OCI-LY3 (cell line): ENCODE measurements at regions not wholly inside any gene's neighbourhood (a gene's known extent, or its start where the extent isn't known, plus 50 kb on each side); places are given as distances from the start of the nearest gene placed in this dataset.

Experiments used
- H2AFZ ChIP-seq: fragments of 200-600, 300-600 bp; shearing (Covaris generic); 2 replicates; pipeline ENCODE4 v1.6.0; 2014; ENCODE audit warnings: antibody characterized with exemption, low read depth, low read length
- H3K27ac ChIP-seq: fragments of 200-600, 300-600 bp; sonication (generic); 2 replicates; pipeline ENCODE4 v1.5.1; 2014; ENCODE audit warnings: mild to moderate bottlenecking, low read length, moderate library complexity, mixed read lengths
- H3K27me3 ChIP-seq: fragments of 200-600, 300-600 bp; sonication (generic); 2 replicates; pipeline ENCODE4 v1.6.1; 2014; ENCODE audit warnings: low read depth, low read length, mixed read lengths
- H3K36me3 ChIP-seq: fragments of 200-600, 300-600 bp; sonication (generic); replicated peaks from 2 replicates; pipeline ENCODE3; 2014; ENCODE audit warnings: low read depth, low read length, mixed read lengths
- H3K4me1 ChIP-seq: fragments of 300-600, 200-600 bp; sonication (generic); 2 replicates; pipeline ENCODE4 v1.6.1; 2014; ENCODE audit warnings: low read length, mixed read lengths
- H3K4me2 ChIP-seq: fragments of 200-600, 300-600 bp; sonication (generic); 2 replicates; pipeline ENCODE4 v1.6.1; 2014; ENCODE audit warnings: low read length, mixed read lengths
- H3K4me3 ChIP-seq: fragments of 300-600, 200-600 bp; sonication (generic); 2 replicates; pipeline ENCODE4 v1.5.1; 2014; ENCODE audit warnings: antibody characterized with exemption, mild to moderate bottlenecking, low read length, moderate library complexity
- H3K79me2 ChIP-seq: fragments of 300-600, 200-600 bp; shearing (Covaris generic); 2 replicates; pipeline ENCODE4 v1.6.1; 2014; ENCODE audit warnings: mild to moderate bottlenecking, low read length, mixed read lengths
- H3K9ac ChIP-seq: fragments of 300-600, 200-600 bp; shearing (Covaris generic); 2 replicates; pipeline ENCODE4 v1.6.0; 2014; ENCODE audit warnings: mild to moderate bottlenecking, low read length, moderate library complexity
- H3K9me3 ChIP-seq: fragments of 200-600, 300-600 bp; shearing (Covaris generic); 2 replicates; pipeline ENCODE4 v1.6.1; 2014; ENCODE audit warnings: low read length, mixed read lengths; ENCODE audit not compliant: insufficient read depth
- H4K20me1 ChIP-seq: fragments of 200-600, 300-600 bp; sonication (generic); 2 replicates; pipeline ENCODE4 v1.6.1; 2016; ENCODE audit warnings: low read length, mixed read lengths; ENCODE audit not compliant: insufficient read depth
- EZH2phosphoT487 ChIP-seq: fragments of 200-600 bp; shearing (Covaris generic); IDR thresholded peaks from 2 replicates; pipeline ENCODE4 v1.6.1; 2018; ENCODE audit warnings: antibody characterized with exemption, mixed run types, low read depth
- TF ChIP-seq, protein P1 (sequence below): fragments of 200-600, 300-600 bp; sonication (generic); IDR thresholded peaks from 2 replicates; pipeline ENCODE4 v1.5.1; 2014; ENCODE audit warnings: antibody characterized with exemption, low read length, low read depth

DNA sequence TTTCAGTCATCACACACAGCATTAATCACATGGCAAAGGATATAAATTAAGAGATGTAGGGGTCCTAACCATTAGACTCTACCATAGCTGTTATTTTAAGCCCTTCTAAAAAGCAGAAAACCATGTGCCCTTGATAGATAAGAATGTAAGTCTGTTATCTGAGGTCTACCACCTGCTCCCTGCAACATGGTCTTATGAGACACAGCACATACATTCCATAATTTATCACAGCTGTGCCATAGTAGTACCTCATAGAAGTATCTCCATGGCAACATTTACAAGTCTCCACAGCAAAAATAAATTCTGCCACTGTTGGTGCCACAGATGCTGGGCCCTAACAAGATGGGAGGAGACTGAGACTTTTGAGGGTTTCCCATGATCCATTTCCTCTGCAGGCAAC lies 265.4 kb downstream of the KDM5D start:
- H3K9me3 ChIP-seq: no peaks in the 10 kb centered on the region
- no peak overlapping the region for H3K4me3 ChIP-seq
- no peaks in the 10 kb centered on the region for H3K27me3 ChIP-seq
- no peaks in the 10 kb centered on the region for H4K20me1 ChIP-seq
- H3K27ac ChIP-seq: no peak overlapping the region
- no peaks in the 10 kb centered on the region for H3K4me1 ChIP-seq
- no peaks in the 10 kb centered on the region for H3K79me2 ChIP-seq
- H3K4me2 ChIP-seq: no peak overlapping the region
- H2AFZ ChIP-seq: no peak overlapping the region
- TF ChIP-seq EZH2phosphoT487: no peak
- TF ChIP-seq, protein P1, sequence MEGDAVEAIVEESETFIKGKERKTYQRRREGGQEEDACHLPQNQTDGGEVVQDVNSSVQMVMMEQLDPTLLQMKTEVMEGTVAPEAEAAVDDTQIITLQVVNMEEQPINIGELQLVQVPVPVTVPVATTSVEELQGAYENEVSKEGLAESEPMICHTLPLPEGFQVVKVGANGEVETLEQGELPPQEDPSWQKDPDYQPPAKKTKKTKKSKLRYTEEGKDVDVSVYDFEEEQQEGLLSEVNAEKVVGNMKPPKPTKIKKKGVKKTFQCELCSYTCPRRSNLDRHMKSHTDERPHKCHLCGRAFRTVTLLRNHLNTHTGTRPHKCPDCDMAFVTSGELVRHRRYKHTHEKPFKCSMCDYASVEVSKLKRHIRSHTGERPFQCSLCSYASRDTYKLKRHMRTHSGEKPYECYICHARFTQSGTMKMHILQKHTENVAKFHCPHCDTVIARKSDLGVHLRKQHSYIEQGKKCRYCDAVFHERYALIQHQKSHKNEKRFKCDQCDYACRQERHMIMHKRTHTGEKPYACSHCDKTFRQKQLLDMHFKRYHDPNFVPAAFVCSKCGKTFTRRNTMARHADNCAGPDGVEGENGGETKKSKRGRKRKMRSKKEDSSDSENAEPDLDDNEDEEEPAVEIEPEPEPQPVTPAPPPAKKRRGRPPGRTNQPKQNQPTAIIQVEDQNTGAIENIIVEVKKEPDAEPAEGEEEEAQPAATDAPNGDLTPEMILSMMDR: no peak
- no peak overlapping the region for H3K9ac ChIP-seq
- H3K36me3 ChIP-seq: no peaks in the 10 kb centered on the region

DNA sequence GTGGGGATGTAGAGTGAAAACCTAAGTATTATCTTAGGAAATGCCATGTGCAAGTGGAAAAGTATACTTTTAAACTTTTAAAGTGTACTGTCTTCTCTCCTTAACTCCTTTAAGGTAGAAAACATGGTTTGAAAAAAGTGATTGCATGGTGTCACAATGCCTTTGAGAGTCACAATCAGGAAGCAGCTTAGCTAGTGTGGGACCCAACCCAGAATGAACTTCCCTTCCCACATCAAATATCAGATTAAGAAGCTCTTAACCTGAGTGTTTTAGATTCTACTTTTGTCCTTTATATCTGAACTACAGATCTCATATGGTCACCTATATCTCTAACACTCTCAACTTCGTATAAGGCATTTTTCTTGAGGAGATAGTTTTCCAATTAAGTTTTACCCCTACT lies 266.6 kb downstream of the KDM5D start:
- Histone ChIP-seq H3K27ac (no peak overlapping the region), H3K4me3 (no peak overlapping the region), H2AFZ (no peak overlapping the region), H4K20me1 (no peaks in the 10 kb centered on the region), H3K9ac (no peak overlapping the region), H3K9me3 (no peaks in the 10 kb centered on the region), H3K79me2 (no peaks in the 10 kb centered on the region), H3K4me1 (no peaks in the 10 kb centered on the region), H3K27me3 (no peaks in the 10 kb centered on the region), H3K36me3 (no peaks in the 10 kb centered on the region), H3K4me2 (no peak overlapping the region)
- TF ChIP-seq, protein P1: no peak
- no peak for TF ChIP-seq EZH2phosphoT487

DNA sequence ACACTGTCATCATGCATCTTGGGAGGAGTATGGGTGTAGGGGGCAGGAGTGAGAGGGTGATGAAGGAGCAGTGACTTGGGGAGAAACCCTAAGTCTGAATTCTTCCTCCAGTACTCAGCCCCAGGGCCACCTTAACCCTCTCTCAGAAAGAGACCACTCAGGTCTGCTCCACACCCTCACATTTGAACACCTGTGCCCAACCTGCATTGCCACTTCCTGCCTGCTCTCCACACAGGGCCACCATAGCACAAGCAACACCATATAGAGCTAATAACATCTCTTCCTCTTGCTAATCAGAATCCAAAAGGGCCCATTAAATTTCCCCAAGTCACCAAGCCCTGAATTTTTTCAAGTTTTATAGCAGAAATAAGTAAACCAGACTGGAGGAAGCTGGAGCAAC lies 278.7 kb downstream of the KDM5D start:
- H3K4me2 ChIP-seq: no peak overlapping the region
- no peak overlapping the region for H3K9ac ChIP-seq
- no peaks in the 10 kb centered on the region for H3K4me1 ChIP-seq
- H4K20me1 ChIP-seq: no peaks in the 10 kb centered on the region
- no peak overlapping the region for H2AFZ ChIP-seq
- H3K27ac ChIP-seq: no peak overlapping the region
- H3K27me3 ChIP-seq: no peaks in the 10 kb centered on the region
- H3K4me3 ChIP-seq: no peak overlapping the region
- TF ChIP-seq, protein P1: no peak
- TF ChIP-seq EZH2phosphoT487: no peak
- H3K9me3 ChIP-seq: no peaks in the 10 kb centered on the region
- no peaks in the 10 kb centered on the region for H3K79me2 ChIP-seq
- no peaks in the 10 kb centered on the region for H3K36me3 ChIP-seq

DNA sequence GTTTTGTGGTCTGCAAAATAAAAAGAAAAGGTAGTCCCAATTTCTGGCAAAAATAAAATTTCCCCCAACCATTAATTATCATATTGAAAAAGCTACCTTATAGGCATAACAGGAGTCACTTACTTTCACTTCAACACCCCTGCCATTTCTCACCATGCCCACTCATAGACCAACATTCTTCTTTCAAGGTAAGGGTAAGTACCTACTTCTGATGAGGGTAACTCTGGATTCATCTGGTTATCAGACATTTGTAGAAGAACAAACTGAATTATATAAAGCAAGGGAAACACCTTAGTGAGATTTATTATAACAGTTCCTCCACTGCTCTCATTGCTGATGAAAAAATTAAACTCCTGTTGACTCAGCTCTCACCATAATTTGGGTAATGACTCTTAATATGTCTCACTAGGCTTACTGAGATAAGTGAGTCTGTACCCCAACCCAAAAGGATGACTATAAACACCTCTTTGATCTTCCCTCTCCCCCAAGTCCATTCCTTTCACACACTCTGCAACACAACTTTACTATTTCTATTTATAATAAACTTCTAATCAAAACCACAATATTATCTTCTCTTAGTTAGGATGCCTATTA lies 287.6 kb downstream of the KDM5D start:
- no peak overlapping the region for H2AFZ ChIP-seq
- H3K9me3 ChIP-seq: no peaks in the 10 kb centered on the region
- TF ChIP-seq EZH2phosphoT487: no peak
- TF ChIP-seq, protein P1: no peak
- H3K36me3 ChIP-seq: no peaks in the 10 kb centered on the region
- H3K27me3 ChIP-seq: no peaks in the 10 kb centered on the region
- H4K20me1 ChIP-seq: no peaks in the 10 kb centered on the region
- H3K79me2 ChIP-seq: no peaks in the 10 kb centered on the region
- H3K27ac ChIP-seq: no peak overlapping the region
- H3K4me1 ChIP-seq: no peaks in the 10 kb centered on the region
- H3K4me3 ChIP-seq: no peak overlapping the region
- H3K4me2 ChIP-seq: no peak overlapping the region
- H3K9ac ChIP-seq: no peak overlapping the region
